ENCODE measurements at regions not wholly inside any gene's neighbourhood (a gene's known extent, or its start where the extent isn't known, plus 50 kb on each side); places are given as distances from the start of the nearest gene placed in this dataset.

DNA sequence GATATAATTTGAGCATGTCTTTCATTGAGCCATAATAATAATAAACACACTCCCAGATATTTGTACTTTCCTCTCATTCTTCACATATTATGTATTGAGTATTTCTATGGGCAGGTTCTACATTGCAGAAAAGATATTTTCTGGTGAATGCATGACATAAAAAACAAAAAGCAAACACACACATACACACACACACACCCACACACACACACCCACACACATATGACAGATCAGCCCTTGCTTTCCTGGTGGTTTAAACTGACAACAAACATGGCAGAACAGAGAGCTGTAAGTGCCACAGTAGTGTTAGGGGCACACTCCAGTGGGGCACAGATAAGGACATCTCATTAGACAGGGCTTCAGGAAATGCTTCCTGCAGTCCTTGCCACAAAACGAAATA lies 123.3 kb upstream of the LSM8 start:
- TF ChIP-seq CTCF (IDR thresholded peaks at IDR 0.05; ENCODE audit: insufficient read depth, low read length, poor library complexity, severe bottlenecking): no peak
- no peak for TF ChIP-seq EZH2phosphoT487 (conservative IDR thresholded peaks at IDR 0.05; ENCODE audit: low read length)
